ENCODE measurements at regions not wholly inside any gene's neighbourhood (a gene's known extent, or its start where the extent isn't known, plus 50 kb on each side); places are given as distances from the start of the nearest gene placed in this dataset.

DNA sequence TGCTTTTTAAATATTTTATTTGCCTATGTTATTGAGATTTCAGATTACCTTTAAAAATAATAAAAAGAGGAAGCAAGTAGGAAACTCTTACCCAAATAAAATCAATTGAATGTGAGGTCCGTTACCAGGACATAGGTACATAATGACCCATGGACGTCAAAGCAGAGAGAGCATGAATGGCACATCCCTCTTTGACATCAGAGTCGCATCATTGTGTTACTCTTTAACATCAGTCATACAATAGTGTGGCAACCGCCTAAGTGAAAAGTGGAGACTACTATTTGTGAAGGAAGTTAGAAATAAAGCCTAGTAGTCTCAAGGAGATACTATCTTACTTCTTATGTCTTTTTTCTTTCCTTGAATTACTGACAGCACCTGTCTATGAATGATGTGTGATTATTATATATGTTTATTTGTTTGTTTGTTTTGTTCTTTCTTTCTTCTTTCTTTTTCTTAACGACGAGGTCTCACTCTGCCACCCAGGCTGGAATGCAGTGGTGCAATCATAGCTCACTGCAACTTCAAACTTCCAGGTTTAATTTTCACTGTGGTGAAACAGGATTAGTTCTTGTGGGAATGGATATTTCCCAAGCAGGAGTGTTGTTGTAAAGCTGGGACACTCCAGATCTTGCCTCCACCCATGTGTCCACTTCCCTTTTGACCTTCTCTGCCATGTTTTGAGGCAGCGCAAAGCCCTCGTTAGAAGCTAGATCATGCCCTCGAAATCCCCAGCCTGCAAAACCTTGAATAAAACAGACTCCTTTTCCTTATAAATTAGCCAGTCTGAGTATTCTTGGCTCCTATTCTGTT lies 407.2 kb upstream of the NETO1 start:
- Histone ChIP-seq H3K4me3 (replicated peaks in 1 of 2; ENCODE audit: low read depth in 1 of 2, low read length in 2 of 2) (no peak overlapping the region), H2AFZ (ENCODE audit: low read depth, low read length, poor library complexity, severe bottlenecking) (no peak overlapping the region), H3K4me2 (ENCODE audit: low read length) (no peak overlapping the region), H3K4me1 (ENCODE audit: control insufficient read depth in 1 of 2, insufficient read depth in 2 of 2, low read length in 2 of 2) (no peaks in the 10 kb centered on the region), H3K9ac (ENCODE audit: low read length) (no peak overlapping the region), H3K79me2 (ENCODE audit: insufficient read depth, low read length) (no peaks in the 10 kb centered on the region), H3K27ac (ENCODE audit: low read depth, low read length) (no peak overlapping the region), H3K36me3 (ENCODE audit: control insufficient read depth in 1 of 2, insufficient read depth in 2 of 2, low read length in 2 of 2) (no peaks in the 10 kb centered on the region; a peak in 1 of 4 replicates), H4K20me1 (ENCODE audit: insufficient read depth) (no peaks in the 10 kb centered on the region), H3K27me3 (ENCODE audit: insufficient read depth, low read length) (no peaks in the 10 kb centered on the region), H3K9me3 (ENCODE audit: control insufficient read depth in 1 of 2, insufficient read depth in 1 of 2, low read depth in 1 of 2, low read length in 2 of 2) (peaks cover 5 to 30% of the 10 kb centered on the region in 2 experiments; a peak in 2 of 4 replicates), H3K9me2 (ENCODE audit: insufficient read depth) (no peaks in the 10 kb centered on the region)
- intact Hi-C loops (cut with micrococcal nuclease) = no loop called here
- RAD21 ChIA-PET (ENCODE audit: low non-redundant PET in 1 of 2, low total read pairs in 2 of 2, uncharacterized antibody in 2 of 2, unreplicated experiment in 2 of 2) = no interaction called here
- CTCF ChIA-PET = no interaction called here
- BruUV-seq (replicated peaks) = no TSS peak
- ATAC-seq (no peak), DNase-seq (ENCODE audit: low read depth, low spot score) (no peak)
- POLR2A ChIA-PET = no interaction called here
- TF ChIP-seq EGR1 (IDR thresholded peaks at IDR 0.05; ENCODE audit: low read depth) = no peak
- TF ChIP-seq POLR2AphosphoS5 (IDR thresholded peaks at IDR 0.05; ENCODE audit: low read depth, low read length) = no peak
- TF ChIP-seq JUND (IDR thresholded peaks at IDR 0.05) = no peak
- no peak for TF ChIP-seq EZH2phosphoT487 (IDR thresholded peaks at IDR 0.05; ENCODE audit: borderline replicate concordance)
- no peak for TF ChIP-seq TCF7L2 (IDR thresholded peaks at IDR 0.05; ENCODE audit: borderline replicate concordance, extremely low read depth, insufficient read depth, insufficient read length)
- TF ChIP-seq RAD21 (IDR thresholded peaks at IDR 0.05; ENCODE audit: low read depth) = no peak
- TF ChIP-seq, protein P1, sequence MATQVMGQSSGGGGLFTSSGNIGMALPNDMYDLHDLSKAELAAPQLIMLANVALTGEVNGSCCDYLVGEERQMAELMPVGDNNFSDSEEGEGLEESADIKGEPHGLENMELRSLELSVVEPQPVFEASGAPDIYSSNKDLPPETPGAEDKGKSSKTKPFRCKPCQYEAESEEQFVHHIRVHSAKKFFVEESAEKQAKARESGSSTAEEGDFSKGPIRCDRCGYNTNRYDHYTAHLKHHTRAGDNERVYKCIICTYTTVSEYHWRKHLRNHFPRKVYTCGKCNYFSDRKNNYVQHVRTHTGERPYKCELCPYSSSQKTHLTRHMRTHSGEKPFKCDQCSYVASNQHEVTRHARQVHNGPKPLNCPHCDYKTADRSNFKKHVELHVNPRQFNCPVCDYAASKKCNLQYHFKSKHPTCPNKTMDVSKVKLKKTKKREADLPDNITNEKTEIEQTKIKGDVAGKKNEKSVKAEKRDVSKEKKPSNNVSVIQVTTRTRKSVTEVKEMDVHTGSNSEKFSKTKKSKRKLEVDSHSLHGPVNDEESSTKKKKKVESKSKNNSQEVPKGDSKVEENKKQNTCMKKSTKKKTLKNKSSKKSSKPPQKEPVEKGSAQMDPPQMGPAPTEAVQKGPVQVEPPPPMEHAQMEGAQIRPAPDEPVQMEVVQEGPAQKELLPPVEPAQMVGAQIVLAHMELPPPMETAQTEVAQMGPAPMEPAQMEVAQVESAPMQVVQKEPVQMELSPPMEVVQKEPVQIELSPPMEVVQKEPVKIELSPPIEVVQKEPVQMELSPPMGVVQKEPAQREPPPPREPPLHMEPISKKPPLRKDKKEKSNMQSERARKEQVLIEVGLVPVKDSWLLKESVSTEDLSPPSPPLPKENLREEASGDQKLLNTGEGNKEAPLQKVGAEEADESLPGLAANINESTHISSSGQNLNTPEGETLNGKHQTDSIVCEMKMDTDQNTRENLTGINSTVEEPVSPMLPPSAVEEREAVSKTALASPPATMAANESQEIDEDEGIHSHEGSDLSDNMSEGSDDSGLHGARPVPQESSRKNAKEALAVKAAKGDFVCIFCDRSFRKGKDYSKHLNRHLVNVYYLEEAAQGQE (IDR thresholded peaks at IDR 0.05; ENCODE audit: low read depth) = no peak
- TF ChIP-seq, protein P2, sequence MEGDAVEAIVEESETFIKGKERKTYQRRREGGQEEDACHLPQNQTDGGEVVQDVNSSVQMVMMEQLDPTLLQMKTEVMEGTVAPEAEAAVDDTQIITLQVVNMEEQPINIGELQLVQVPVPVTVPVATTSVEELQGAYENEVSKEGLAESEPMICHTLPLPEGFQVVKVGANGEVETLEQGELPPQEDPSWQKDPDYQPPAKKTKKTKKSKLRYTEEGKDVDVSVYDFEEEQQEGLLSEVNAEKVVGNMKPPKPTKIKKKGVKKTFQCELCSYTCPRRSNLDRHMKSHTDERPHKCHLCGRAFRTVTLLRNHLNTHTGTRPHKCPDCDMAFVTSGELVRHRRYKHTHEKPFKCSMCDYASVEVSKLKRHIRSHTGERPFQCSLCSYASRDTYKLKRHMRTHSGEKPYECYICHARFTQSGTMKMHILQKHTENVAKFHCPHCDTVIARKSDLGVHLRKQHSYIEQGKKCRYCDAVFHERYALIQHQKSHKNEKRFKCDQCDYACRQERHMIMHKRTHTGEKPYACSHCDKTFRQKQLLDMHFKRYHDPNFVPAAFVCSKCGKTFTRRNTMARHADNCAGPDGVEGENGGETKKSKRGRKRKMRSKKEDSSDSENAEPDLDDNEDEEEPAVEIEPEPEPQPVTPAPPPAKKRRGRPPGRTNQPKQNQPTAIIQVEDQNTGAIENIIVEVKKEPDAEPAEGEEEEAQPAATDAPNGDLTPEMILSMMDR (IDR thresholded peaks at IDR 0.05 in 2 of 3, conservative IDR thresholded peaks at IDR 0.05 in 1 of 3; ENCODE audit: borderline replicate concordance in 1 of 3, insufficient read depth in 1 of 3, low read depth in 2 of 3, low read length in 2 of 3) = no peak
- TF ChIP-seq POLR2A (IDR thresholded peaks at IDR 0.05; ENCODE audit: borderline replicate concordance, extremely low read depth, insufficient read depth, insufficient read length) = no peak
- TF ChIP-seq SRF (IDR thresholded peaks at IDR 0.05; ENCODE audit: low read depth) = no peak
- no peak for TF ChIP-seq CEBPB (IDR thresholded peaks at IDR 0.05; ENCODE audit: low read depth)
- no peak for TF ChIP-seq SP1 (IDR thresholded peaks at IDR 0.05; ENCODE audit: low read depth)
- no peak for TF ChIP-seq ELF1 (IDR thresholded peaks at IDR 0.05; ENCODE audit: borderline replicate concordance, low read depth)
- no peak for TF ChIP-seq YY1 (IDR thresholded peaks at IDR 0.05; ENCODE audit: extremely low read depth, insufficient replicate concordance, low read depth, low read length)
- TF ChIP-seq FOSL1 (IDR thresholded peaks at IDR 0.05; ENCODE audit: low read depth) = no peak
- no peak for TF ChIP-seq ZFX (IDR thresholded peaks at IDR 0.05)
